GM19240 (cell line): ENCODE measurements at regions not wholly inside any gene's neighbourhood (a gene's known extent, or its start where the extent isn't known, plus 50 kb on each side); places are given as distances from the start of the nearest gene placed in this dataset.
"Not testable (repeated sequence)": the region's sequence is repeated elsewhere in the genome, so short reads cannot be mapped to it uniquely, and the experiment has no call there.

Experiments
- DNase-seq: peaks from one replicate; pipeline ENCODE4 v3.0.0; 2011; ENCODE audit warnings: low spot score; ENCODE audit not compliant: insufficient read length

GRCh38 chr18:5021558-5021957, 175.5 kb downstream of the AKAIN1 start:
- no peak for DNase-seq

- no peak for DNase-seq
Measured at GRCh38 chr18:5015213-5015612, 181.8 kb downstream of the AKAIN1 start.

GRCh38 chr18:5004031-5004820, 192.8 kb downstream of the AKAIN1 start:
- DNase-seq = not testable (repeated sequence)

- DNase-seq = no peak
Measured at GRCh38 chr18:4994710-4995109, 202.3 kb downstream of the AKAIN1 start.

- no peak for DNase-seq
Measured at GRCh38 chr18:4987452-4988405, 209.3 kb downstream of the AKAIN1 start.

- DNase-seq = no peak
Measured at GRCh38 chr18:4986677-4987076, 210.4 kb downstream of the AKAIN1 start.

GRCh38 chr18:4986066-4986465, 211.0 kb downstream of the AKAIN1 start:
- DNase-seq = no peak

- no peak for DNase-seq
Measured at GRCh38 chr18:4961121-4961909, 235.7 kb downstream of the AKAIN1 start.

GRCh38 chr18:4960578-4960977, 236.5 kb downstream of the AKAIN1 start:
- DNase-seq = no peak

GRCh38 chr18:4931209-4931608, 265.8 kb downstream of the AKAIN1 start:
- DNase-seq = no peak

- no peak for DNase-seq
Measured at GRCh38 chr18:4921548-4921947, 275.5 kb downstream of the AKAIN1 start.

- DNase-seq = not testable (repeated sequence)
Measured at GRCh38 chr18:4917509-4917908, 279.5 kb downstream of the AKAIN1 start.

- DNase-seq = no peak
Measured at GRCh38 chr18:4908328-4908727, 288.7 kb downstream of the AKAIN1 start.

- no peak for DNase-seq
Measured at GRCh38 chr18:4906856-4907255, 290.2 kb downstream of the AKAIN1 start.

- DNase-seq = no peak
Measured at GRCh38 chr18:4888251-4889040, 308.6 kb downstream of the AKAIN1 start.

GRCh38 chr18:4878480-4878879, 318.6 kb downstream of the AKAIN1 start:
- no peak for DNase-seq

- DNase-seq = no peak
Measured at GRCh38 chr18:4871197-4871596, 325.9 kb downstream of the AKAIN1 start.

GRCh38 chr18:4870177-4870773, 326.8 kb downstream of the AKAIN1 start:
- no peak for DNase-seq

GRCh38 chr18:4869155-4869554, 327.9 kb downstream of the AKAIN1 start:
- DNase-seq = no peak

GRCh38 chr18:4858379-4859127, 338.5 kb downstream of the AKAIN1 start:
- DNase-seq = no peak
